ENCODE measurements at regions not wholly inside any gene's neighbourhood (a gene's known extent, or its start where the extent isn't known, plus 50 kb on each side); places are given as distances from the start of the nearest gene placed in this dataset.
A peak's percentile ranks its signal among the peaks of the same experiment; 100 is the strongest.

DNA sequence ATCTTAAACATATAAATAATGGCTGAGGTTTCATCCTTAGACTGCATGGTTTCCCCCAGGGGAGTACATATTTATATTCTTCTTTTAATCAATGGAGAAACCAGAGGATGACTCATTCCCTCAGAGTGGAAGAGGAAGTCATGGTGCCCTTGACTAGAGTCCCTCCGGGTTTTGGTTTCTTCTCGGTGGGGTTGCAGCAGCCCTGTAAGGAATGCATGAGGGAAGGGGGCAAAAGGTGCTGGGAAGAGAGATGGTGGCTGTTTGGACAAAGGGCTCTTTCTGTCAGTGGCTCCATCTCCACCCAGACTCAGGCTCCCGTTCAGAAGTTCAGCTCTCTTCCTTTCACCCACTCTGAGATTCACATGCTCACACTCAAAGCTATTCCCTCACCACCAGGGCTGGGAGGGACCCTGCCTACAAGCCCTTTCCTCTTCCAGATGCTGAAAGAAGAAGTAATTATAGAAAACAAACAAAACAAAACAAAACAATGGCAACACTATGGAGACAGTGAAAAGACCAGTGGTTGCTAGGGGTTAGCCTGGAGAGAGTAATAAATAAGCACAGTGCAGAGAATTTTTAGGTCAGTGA is 129.8 kb upstream of the IL12B start:
- TF ChIP-seq, protein P1, sequence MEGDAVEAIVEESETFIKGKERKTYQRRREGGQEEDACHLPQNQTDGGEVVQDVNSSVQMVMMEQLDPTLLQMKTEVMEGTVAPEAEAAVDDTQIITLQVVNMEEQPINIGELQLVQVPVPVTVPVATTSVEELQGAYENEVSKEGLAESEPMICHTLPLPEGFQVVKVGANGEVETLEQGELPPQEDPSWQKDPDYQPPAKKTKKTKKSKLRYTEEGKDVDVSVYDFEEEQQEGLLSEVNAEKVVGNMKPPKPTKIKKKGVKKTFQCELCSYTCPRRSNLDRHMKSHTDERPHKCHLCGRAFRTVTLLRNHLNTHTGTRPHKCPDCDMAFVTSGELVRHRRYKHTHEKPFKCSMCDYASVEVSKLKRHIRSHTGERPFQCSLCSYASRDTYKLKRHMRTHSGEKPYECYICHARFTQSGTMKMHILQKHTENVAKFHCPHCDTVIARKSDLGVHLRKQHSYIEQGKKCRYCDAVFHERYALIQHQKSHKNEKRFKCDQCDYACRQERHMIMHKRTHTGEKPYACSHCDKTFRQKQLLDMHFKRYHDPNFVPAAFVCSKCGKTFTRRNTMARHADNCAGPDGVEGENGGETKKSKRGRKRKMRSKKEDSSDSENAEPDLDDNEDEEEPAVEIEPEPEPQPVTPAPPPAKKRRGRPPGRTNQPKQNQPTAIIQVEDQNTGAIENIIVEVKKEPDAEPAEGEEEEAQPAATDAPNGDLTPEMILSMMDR (IDR thresholded peaks at IDR 0.05; ENCODE audit: poor library complexity, severe bottlenecking): no peak
- Histone ChIP-seq H3K4me3 (ENCODE audit: severe bottlenecking) (no peak overlapping the region), H3K4me1 (ENCODE audit: insufficient read depth, poor library complexity, severe bottlenecking) (peaks cover 4% of the 10 kb centered on the region), H3K9me3 (ENCODE audit: severe bottlenecking) (no peaks in the 10 kb centered on the region), H3K27me3 (ENCODE audit: insufficient read depth, poor library complexity, severe bottlenecking) (no peaks in the 10 kb centered on the region), H3K36me3 (ENCODE audit: low read depth) (no peaks in the 10 kb centered on the region), H3K27ac (ENCODE audit: poor library complexity, severe bottlenecking) (no peak overlapping the region)
- DNase-seq (ENCODE audit: low spot score): no peak
- no peak for ATAC-seq (ENCODE audit: low read depth)

DNA sequence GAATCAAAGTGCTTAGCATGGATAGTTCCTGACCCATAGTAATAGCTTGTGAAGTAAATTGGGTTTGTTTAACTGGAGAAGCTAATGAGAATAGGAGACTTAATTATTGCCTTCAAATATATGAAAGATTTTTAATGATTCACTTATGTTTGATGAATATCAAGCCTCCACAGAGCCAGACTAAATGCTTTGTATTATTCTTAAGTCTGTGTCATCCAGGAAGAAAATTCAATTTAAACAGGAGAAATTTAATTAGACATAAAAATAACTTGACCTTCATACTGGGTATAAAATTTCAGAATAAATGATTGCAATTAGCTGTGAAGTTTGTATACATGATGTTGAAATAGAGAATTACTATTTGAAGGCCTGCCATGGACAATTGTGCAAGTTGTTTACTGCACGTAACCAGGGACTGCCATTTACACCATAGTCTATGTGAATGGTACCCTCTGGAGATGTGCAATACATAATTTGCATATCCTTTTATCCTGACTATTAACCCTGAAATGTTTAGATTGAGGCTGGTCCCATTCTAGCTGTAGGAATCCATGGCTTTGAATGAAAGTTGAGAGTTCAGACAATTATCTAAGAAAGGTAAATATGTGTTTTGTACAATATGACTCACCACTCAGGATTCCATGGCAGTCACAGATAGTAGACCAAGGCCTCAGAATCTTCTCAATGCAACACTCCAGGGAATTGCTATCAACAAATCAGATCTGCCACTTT is 133.5 kb upstream of the IL12B start:
- H3K9me3 ChIP-seq (ENCODE audit: severe bottlenecking): no peaks in the 10 kb centered on the region
- H3K36me3 ChIP-seq (ENCODE audit: low read depth): no peaks in the 10 kb centered on the region
- peak; percentile 92 for ATAC-seq (ENCODE audit: low read depth)
- no peak overlapping the region for H3K27ac ChIP-seq (ENCODE audit: poor library complexity, severe bottlenecking)
- no peak for DNase-seq (ENCODE audit: low spot score)
- TF ChIP-seq, protein P1 (IDR thresholded peaks at IDR 0.05; ENCODE audit: poor library complexity, severe bottlenecking): no peak
- peaks cover 4% of the 10 kb centered on the region for H3K4me1 ChIP-seq (ENCODE audit: insufficient read depth, poor library complexity, severe bottlenecking)
- H3K4me3 ChIP-seq (ENCODE audit: severe bottlenecking): no peak overlapping the region
- H3K27me3 ChIP-seq (ENCODE audit: insufficient read depth, poor library complexity, severe bottlenecking): no peaks in the 10 kb centered on the region

DNA sequence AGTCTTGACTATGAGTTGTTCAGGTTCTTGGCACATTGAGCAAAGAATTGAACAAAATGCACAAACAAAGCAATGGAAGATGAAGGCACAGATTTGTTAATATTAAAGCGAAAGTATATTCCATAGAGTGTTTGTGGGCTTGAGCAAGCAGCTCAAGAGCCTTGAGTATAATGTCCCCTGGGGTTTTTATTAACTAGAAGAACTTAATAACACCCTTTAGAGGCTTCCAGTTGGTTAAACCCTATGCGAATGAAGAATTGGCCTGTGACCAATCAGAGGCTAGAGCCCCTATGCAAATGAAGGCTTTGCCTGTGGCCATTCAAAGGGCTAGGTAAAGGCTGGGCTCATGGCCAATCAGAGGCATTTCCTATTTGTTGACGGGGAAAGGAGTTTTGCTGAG is 135.3 kb upstream of the IL12B start:
- TF ChIP-seq, protein P1 (IDR thresholded peaks at IDR 0.05; ENCODE audit: poor library complexity, severe bottlenecking): no peak
- ATAC-seq (ENCODE audit: low read depth): no peak

DNA sequence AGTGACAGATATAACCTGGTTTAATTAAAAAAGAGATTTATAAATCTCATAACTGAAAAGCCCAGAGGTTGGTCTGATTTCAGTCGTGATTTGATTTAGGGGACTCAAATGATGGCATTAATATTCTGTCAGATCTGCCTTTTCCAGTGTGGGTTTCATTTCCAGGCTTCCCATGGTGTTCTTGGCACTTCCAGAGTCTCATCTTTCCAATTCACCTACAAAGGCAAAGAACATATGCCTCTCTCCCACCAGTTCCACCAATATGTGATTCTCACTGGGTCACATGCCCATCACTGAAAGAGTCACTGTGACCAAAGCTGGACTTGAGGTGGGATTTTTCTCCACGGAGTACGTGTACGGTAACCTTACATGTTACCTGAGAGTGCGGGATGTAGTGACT is 137.4 kb upstream of the IL12B start:
- DNase-seq (ENCODE audit: low spot score): no peak
- Histone ChIP-seq H3K36me3 (ENCODE audit: low read depth) (no peaks in the 10 kb centered on the region), H3K4me1 (ENCODE audit: insufficient read depth, poor library complexity, severe bottlenecking) (peaks cover 4% of the 10 kb centered on the region), H3K9me3 (ENCODE audit: severe bottlenecking) (no peaks in the 10 kb centered on the region), H3K27ac (ENCODE audit: poor library complexity, severe bottlenecking) (no peak overlapping the region), H3K4me3 (ENCODE audit: severe bottlenecking) (no peak overlapping the region), H3K27me3 (ENCODE audit: insufficient read depth, poor library complexity, severe bottlenecking) (no peaks in the 10 kb centered on the region)
- ATAC-seq (ENCODE audit: low read depth): no peak
- TF ChIP-seq, protein P1 (IDR thresholded peaks at IDR 0.05; ENCODE audit: poor library complexity, severe bottlenecking): no peak

More for the DNA sequence above, 135.3 kb upstream of the IL12B start:
- H3K36me3 ChIP-seq (ENCODE audit: low read depth): no peaks in the 10 kb centered on the region
- H3K4me1 ChIP-seq (ENCODE audit: insufficient read depth, poor library complexity, severe bottlenecking): peaks cover 4% of the 10 kb centered on the region
- no peaks in the 10 kb centered on the region for H3K9me3 ChIP-seq (ENCODE audit: severe bottlenecking)
- DNase-seq (ENCODE audit: low spot score): no peak
- H3K27ac ChIP-seq (ENCODE audit: poor library complexity, severe bottlenecking): no peak overlapping the region
- H3K27me3 ChIP-seq (ENCODE audit: insufficient read depth, poor library complexity, severe bottlenecking): no peaks in the 10 kb centered on the region
- no peak overlapping the region for H3K4me3 ChIP-seq (ENCODE audit: severe bottlenecking)
